ENCODE measurements at regions not wholly inside any gene's neighbourhood (a gene's known extent, or its start where the extent isn't known, plus 50 kb on each side); places are given as distances from the start of the nearest gene placed in this dataset.

GRCh38 chr14:89476354-89476896 lies 59.4 kb upstream of the FOXN3 start:
- Histone ChIP-seq H3K27me3 (ENCODE audit: insufficient read depth, low read length) (no peaks in the 10 kb centered on the region), H3K4me1 (ENCODE audit: insufficient read depth, low read length, severe bottlenecking) (no peaks in the 10 kb centered on the region), H3K36me3 (ENCODE audit: insufficient read depth, low read length) (no peaks in the 10 kb centered on the region; the same call in 1 of the 2 replicates), H4K20me1 (ENCODE audit: insufficient read depth, low read length) (no peaks in the 10 kb centered on the region), H3K9ac (ENCODE audit: low read length) (no peak overlapping the region), H3K9me2 (ENCODE audit: low read depth, low read length) (no peaks in the 10 kb centered on the region), H3K4me3 (ENCODE audit: low read depth, low read length, poor library complexity, severe bottlenecking) (no peak overlapping the region), H2AFZ (ENCODE audit: low read length) (no peak overlapping the region), H3K9me3 (ENCODE audit: low read length) (no peaks in the 10 kb centered on the region), H3K4me2 (ENCODE audit: low read length) (no peak overlapping the region), H3K27ac (ENCODE audit: low read depth, low read length, poor library complexity, severe bottlenecking) (no peak overlapping the region), H3F3A (ENCODE audit: insufficient read depth, low read length) (no peaks in the 10 kb centered on the region), H3K79me2 (ENCODE audit: insufficient read depth, low read length) (no peaks in the 10 kb centered on the region)
- TF ChIP-seq CTCF (IDR thresholded peaks at IDR 0.05; ENCODE audit: low read length) (no peak), EZH2 (IDR thresholded peaks at IDR 0.05; ENCODE audit: borderline replicate concordance, low read length) (no peak)

GRCh38 chr14:89474464-89474863 lies 57.4 kb upstream of the FOXN3 start:
- no peaks in the 10 kb centered on the region for H4K20me1 ChIP-seq (ENCODE audit: insufficient read depth, low read length)
- H3F3A ChIP-seq (ENCODE audit: insufficient read depth, low read length), result no peaks in the 10 kb centered on the region
- H3K9me2 ChIP-seq (ENCODE audit: low read depth, low read length), result no peaks in the 10 kb centered on the region
- no peaks in the 10 kb centered on the region for H3K9me3 ChIP-seq (ENCODE audit: low read length)
- no peak overlapping the region for H2AFZ ChIP-seq (ENCODE audit: low read length)
- TF ChIP-seq CTCF (IDR thresholded peaks at IDR 0.05; ENCODE audit: low read length), result no peak
- TF ChIP-seq EZH2 (IDR thresholded peaks at IDR 0.05; ENCODE audit: borderline replicate concordance, low read length), result no peak
- H3K27me3 ChIP-seq (ENCODE audit: insufficient read depth, low read length), result no peaks in the 10 kb centered on the region
- H3K4me2 ChIP-seq (ENCODE audit: low read length), result no peak overlapping the region
- no peak overlapping the region for H3K4me3 ChIP-seq (ENCODE audit: low read depth, low read length, poor library complexity, severe bottlenecking)
- no peaks in the 10 kb centered on the region; the same call in 1 of the 2 replicates for H3K36me3 ChIP-seq (ENCODE audit: insufficient read depth, low read length)
- no peaks in the 10 kb centered on the region for H3K79me2 ChIP-seq (ENCODE audit: insufficient read depth, low read length)
- H3K9ac ChIP-seq (ENCODE audit: low read length), result no peak overlapping the region
- H3K27ac ChIP-seq (ENCODE audit: low read depth, low read length, poor library complexity, severe bottlenecking), result no peak overlapping the region
- no peaks in the 10 kb centered on the region for H3K4me1 ChIP-seq (ENCODE audit: insufficient read depth, low read length, severe bottlenecking)

- Histone ChIP-seq H3K9ac (ENCODE audit: low read length) (no peak overlapping the region), H3K9me3 (ENCODE audit: low read length) (no peaks in the 10 kb centered on the region), H3K79me2 (ENCODE audit: insufficient read depth, low read length) (no peaks in the 10 kb centered on the region), H3K27me3 (ENCODE audit: insufficient read depth, low read length) (no peaks in the 10 kb centered on the region), H4K20me1 (ENCODE audit: insufficient read depth, low read length) (no peaks in the 10 kb centered on the region), H3K4me1 (ENCODE audit: insufficient read depth, low read length, severe bottlenecking) (no peaks in the 10 kb centered on the region), H3K4me2 (ENCODE audit: low read length) (no peak overlapping the region), H3F3A (ENCODE audit: insufficient read depth, low read length) (no peaks in the 10 kb centered on the region), H2AFZ (ENCODE audit: low read length) (no peak overlapping the region), H3K9me2 (ENCODE audit: low read depth, low read length) (no peaks in the 10 kb centered on the region), H3K36me3 (ENCODE audit: insufficient read depth, low read length) (no peaks in the 10 kb centered on the region; the same call in 1 of the 2 replicates), H3K4me3 (ENCODE audit: low read depth, low read length, poor library complexity, severe bottlenecking) (no peak overlapping the region), H3K27ac (ENCODE audit: low read depth, low read length, poor library complexity, severe bottlenecking) (no peak overlapping the region)
- TF ChIP-seq EZH2 (IDR thresholded peaks at IDR 0.05; ENCODE audit: borderline replicate concordance, low read length) (no peak), CTCF (IDR thresholded peaks at IDR 0.05; ENCODE audit: low read length) (no peak)
Measured at GRCh38 chr14:89473989-89474388, 57.0 kb upstream of the FOXN3 start.

Data from OCI-LY1 (cell line).